ENCODE measurements at regions not wholly inside any gene's neighbourhood (a gene's known extent, or its start where the extent isn't known, plus 50 kb on each side); places are given as distances from the start of the nearest gene placed in this dataset.

DNA sequence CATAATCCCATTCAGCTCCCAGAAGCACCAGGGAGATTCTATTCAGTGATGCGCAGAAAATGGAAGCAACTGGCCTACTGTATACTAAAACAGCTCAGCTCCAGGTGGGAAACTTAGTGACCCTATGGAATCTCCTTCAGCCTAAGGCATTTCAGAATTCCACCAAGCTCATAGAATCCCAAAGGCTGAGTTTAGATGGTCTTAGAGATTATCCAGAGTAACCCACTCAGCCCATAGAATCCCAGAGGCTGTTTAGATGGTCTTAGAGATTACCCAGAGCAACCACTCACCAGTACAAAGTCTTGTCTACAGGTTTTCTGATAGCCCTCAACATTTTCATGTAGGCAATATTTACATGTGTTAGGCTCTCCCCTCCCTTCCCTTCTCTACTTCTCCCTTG is 232.0 kb upstream of the SLC14A2 start:
- TF ChIP-seq EZH2 (IDR thresholded peaks at IDR 0.05; ENCODE audit: borderline replicate concordance, low read depth, low read length, severe bottlenecking) = no peak
- no peak for TF ChIP-seq POLR2A (IDR thresholded peaks at IDR 0.05; ENCODE audit: low read depth, low read length)
- TF ChIP-seq, protein P1, sequence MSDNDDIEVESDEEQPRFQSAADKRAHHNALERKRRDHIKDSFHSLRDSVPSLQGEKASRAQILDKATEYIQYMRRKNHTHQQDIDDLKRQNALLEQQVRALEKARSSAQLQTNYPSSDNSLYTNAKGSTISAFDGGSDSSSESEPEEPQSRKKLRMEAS (IDR thresholded peaks at IDR 0.05; ENCODE audit: insufficient read depth, insufficient read length) = no peak
- TF ChIP-seq, protein P2, sequence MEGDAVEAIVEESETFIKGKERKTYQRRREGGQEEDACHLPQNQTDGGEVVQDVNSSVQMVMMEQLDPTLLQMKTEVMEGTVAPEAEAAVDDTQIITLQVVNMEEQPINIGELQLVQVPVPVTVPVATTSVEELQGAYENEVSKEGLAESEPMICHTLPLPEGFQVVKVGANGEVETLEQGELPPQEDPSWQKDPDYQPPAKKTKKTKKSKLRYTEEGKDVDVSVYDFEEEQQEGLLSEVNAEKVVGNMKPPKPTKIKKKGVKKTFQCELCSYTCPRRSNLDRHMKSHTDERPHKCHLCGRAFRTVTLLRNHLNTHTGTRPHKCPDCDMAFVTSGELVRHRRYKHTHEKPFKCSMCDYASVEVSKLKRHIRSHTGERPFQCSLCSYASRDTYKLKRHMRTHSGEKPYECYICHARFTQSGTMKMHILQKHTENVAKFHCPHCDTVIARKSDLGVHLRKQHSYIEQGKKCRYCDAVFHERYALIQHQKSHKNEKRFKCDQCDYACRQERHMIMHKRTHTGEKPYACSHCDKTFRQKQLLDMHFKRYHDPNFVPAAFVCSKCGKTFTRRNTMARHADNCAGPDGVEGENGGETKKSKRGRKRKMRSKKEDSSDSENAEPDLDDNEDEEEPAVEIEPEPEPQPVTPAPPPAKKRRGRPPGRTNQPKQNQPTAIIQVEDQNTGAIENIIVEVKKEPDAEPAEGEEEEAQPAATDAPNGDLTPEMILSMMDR (IDR thresholded peaks at IDR 0.05; ENCODE audit: extremely low read depth in 1 of 2, insufficient read depth in 1 of 2, low read depth in 1 of 2, low read length in 2 of 2) = no peak

Data from endothelial cell of umbilical vein (primary cell).